ENCODE measurements at regions not wholly inside any gene's neighbourhood (a gene's known extent, or its start where the extent isn't known, plus 50 kb on each side); places are given as distances from the start of the nearest gene placed in this dataset.

GRCh38 chr14:58724206-58724605, 86.4 kb downstream of the DACT1 start:
- Histone ChIP-seq H3K36me3 (ENCODE audit: control insufficient read depth in 2 of 3, insufficient read depth in 3 of 3, low read length in 3 of 3) (no peaks in the 10 kb centered on the region), H3K27ac (ENCODE audit: low read depth in 2 of 2, low read length in 2 of 2) (no peak overlapping the region), H3K9ac (ENCODE audit: low read length in 3 of 3) (no peak overlapping the region), H3K27me3 (ENCODE audit: control insufficient read depth, insufficient read depth, low read length) (no peaks in the 10 kb centered on the region), H3K4me3 (ENCODE audit: low read length in 3 of 3) (no peak overlapping the region), H3K9me3 (ENCODE audit: control insufficient read depth in 2 of 3, insufficient read depth in 1 of 3, low read length in 3 of 3) (no peaks in the 10 kb centered on the region), H3K4me1 (ENCODE audit: control insufficient read depth in 2 of 3, insufficient read depth in 2 of 3, low read depth in 1 of 3, low read length in 3 of 3) (no peaks in the 10 kb centered on the region)
- DNase-seq, result no peak
- FAIRE-seq, result no peak
- intact Hi-C loops (cut with DNase I), result no loop called here
- no peak for TF ChIP-seq CTCF (IDR thresholded peaks at IDR 0.05; ENCODE audit: borderline replicate concordance, extremely low read depth, insufficient read depth)

GRCh38 chr14:58724702-58725101, 86.9 kb downstream of the DACT1 start:
- Histone ChIP-seq H3K27me3 (ENCODE audit: control insufficient read depth, insufficient read depth, low read length) (no peaks in the 10 kb centered on the region), H3K4me3 (ENCODE audit: low read length in 3 of 3) (no peak overlapping the region), H3K9ac (ENCODE audit: low read length in 3 of 3) (no peak overlapping the region), H3K36me3 (ENCODE audit: control insufficient read depth in 2 of 3, insufficient read depth in 3 of 3, low read length in 3 of 3) (no peaks in the 10 kb centered on the region), H3K4me1 (ENCODE audit: control insufficient read depth in 2 of 3, insufficient read depth in 2 of 3, low read depth in 1 of 3, low read length in 3 of 3) (no peaks in the 10 kb centered on the region), H3K9me3 (ENCODE audit: control insufficient read depth in 2 of 3, insufficient read depth in 1 of 3, low read length in 3 of 3) (no peaks in the 10 kb centered on the region), H3K27ac (ENCODE audit: low read depth in 2 of 2, low read length in 2 of 2) (no peak overlapping the region)
- intact Hi-C loops (cut with DNase I), result no loop called here
- no peak for DNase-seq
- no peak for TF ChIP-seq CTCF (IDR thresholded peaks at IDR 0.05; ENCODE audit: borderline replicate concordance, extremely low read depth, insufficient read depth)
- FAIRE-seq, result no peak

- no peaks in the 10 kb centered on the region for H3K4me1 ChIP-seq (ENCODE audit: control insufficient read depth in 2 of 3, insufficient read depth in 2 of 3, low read depth in 1 of 3, low read length in 3 of 3)
- H3K36me3 ChIP-seq (ENCODE audit: control insufficient read depth in 2 of 3, insufficient read depth in 3 of 3, low read length in 3 of 3), result no peaks in the 10 kb centered on the region
- H3K27me3 ChIP-seq (ENCODE audit: control insufficient read depth, insufficient read depth, low read length), result no peaks in the 10 kb centered on the region
- H3K9ac ChIP-seq (ENCODE audit: low read length in 3 of 3), result no peak overlapping the region
- no peaks in the 10 kb centered on the region for H3K9me3 ChIP-seq (ENCODE audit: control insufficient read depth in 2 of 3, insufficient read depth in 1 of 3, low read length in 3 of 3)
- FAIRE-seq (no peak), DNase-seq (peak in 1 of 5 donors; percentile 43)
- intact Hi-C loops (cut with DNase I), result no loop called here
- no peak for TF ChIP-seq CTCF (IDR thresholded peaks at IDR 0.05; ENCODE audit: borderline replicate concordance, extremely low read depth, insufficient read depth)
- H3K27ac ChIP-seq (ENCODE audit: low read depth in 2 of 2, low read length in 2 of 2), result no peak overlapping the region
- H3K4me3 ChIP-seq (ENCODE audit: low read length in 3 of 3), result no peak overlapping the region
Observed at GRCh38 chr14:58725226-58725625, 87.5 kb downstream of the DACT1 start.

GRCh38 chr14:58725871-58726270, 88.1 kb downstream of the DACT1 start:
- no peak for FAIRE-seq
- H3K27me3 ChIP-seq (ENCODE audit: control insufficient read depth, insufficient read depth, low read length), result no peaks in the 10 kb centered on the region
- DNase-seq, result no peak
- H3K4me1 ChIP-seq (ENCODE audit: control insufficient read depth in 2 of 3, insufficient read depth in 2 of 3, low read depth in 1 of 3, low read length in 3 of 3), result no peaks in the 10 kb centered on the region
- H3K9me3 ChIP-seq (ENCODE audit: control insufficient read depth in 2 of 3, insufficient read depth in 1 of 3, low read length in 3 of 3), result no peaks in the 10 kb centered on the region
- no peak overlapping the region for H3K27ac ChIP-seq (ENCODE audit: low read depth in 2 of 2, low read length in 2 of 2)
- no peak overlapping the region for H3K9ac ChIP-seq (ENCODE audit: low read length in 3 of 3)
- no peaks in the 10 kb centered on the region for H3K36me3 ChIP-seq (ENCODE audit: control insufficient read depth in 2 of 3, insufficient read depth in 3 of 3, low read length in 3 of 3)
- intact Hi-C loops (cut with DNase I), result no loop called here
- no peak for TF ChIP-seq CTCF (IDR thresholded peaks at IDR 0.05; ENCODE audit: borderline replicate concordance, extremely low read depth, insufficient read depth)
- H3K4me3 ChIP-seq (ENCODE audit: low read length in 3 of 3), result no peak overlapping the region

All from kidney (tissue), 13 donors.